GM12878 (cell line): ENCODE measurements at regions not wholly inside any gene's neighbourhood (a gene's known extent, or its start where the extent isn't known, plus 50 kb on each side); places are given as distances from the start of the nearest gene placed in this dataset.

ENCODE experiments used
- ATAC-seq: fragments of 200-7000 bp; cut with Tn5 transposase; 3 replicates; pipeline ENCODE4 v1.9.1; 2020; ENCODE audit warnings: mild to moderate bottlenecking, moderate library complexity
- BruUV-seq: library from RNA; stranded (reverse); fragments of 400-500 nt; replicated peaks from 2 replicates; lab custom pipeline; 2021; lab: Mats Ljungman, UMichigan
- CTCF ChIA-PET: fragments of 300-600 bp; sonication (Branson Sonifier 250); formaldehyde crosslinking; extraction: SDS; loops from one replicate; lab custom pipeline; 2021; ENCODE audit warnings: inconsistent platforms; lab: Yijun Ruan, JAX
- POLR2A ChIA-PET: fragments of 350-600 bp; formaldehyde crosslinking; extraction: SDS; loops from one replicate; lab custom pipeline; 2021; ENCODE audit warnings: inconsistent platforms; lab: Charles Lee
- RAD21 ChIA-PET: fragments of 300-600 bp; sonication (Branson Sonifier 250); formaldehyde crosslinking; loops from one replicate; lab custom pipeline; 2023; ENCODE audit warnings: antibody characterized with exemption; ENCODE audit not compliant: unreplicated experiment; lab: Charles Lee
- SMC1A ChIA-PET: fragments of 300-600 bp; sonication (Branson Sonifier 250); formaldehyde crosslinking; loops from one replicate; lab custom pipeline; 2023; ENCODE audit not compliant: unreplicated experiment, uncharacterized antibody; lab: Charles Lee
- DNase-seq: peaks from one replicate; pipeline ENCODE4 v3.0.0-alpha.2; 2011; ENCODE audit warnings: low read depth, low spot score
- FAIRE-seq: peaks from 3 replicates; lab custom pipeline; 2011; peaks lifted over from hg19 to GRCh38; lab: Jason Lieb, UNC
- H2AFZ ChIP-seq: 2 replicates; pipeline ENCODE4 v1.6.0; 2011; ENCODE audit warnings: low read depth, low read length, control low read depth; ENCODE audit not compliant: control insufficient read depth
- H3K27ac ChIP-seq: 2 replicates; pipeline ENCODE4 v1.5.1; 2011; ENCODE audit warnings: control low read depth; ENCODE audit not compliant: control insufficient read depth, insufficient read depth
- H3K27me3 ChIP-seq, 2 experiments: replicated peaks in 1 of 2; 2 replicates each; pipeline versions ENCODE4 v1.6.0 to v1.6.1; 2011; ENCODE audit warnings: low read length in 1 of 2; ENCODE audit not compliant: control insufficient read depth in 2 of 2, insufficient read depth in 2 of 2
- H3K36me3 ChIP-seq, 2 experiments: 2 replicates each; pipeline ENCODE4 v1.5.1; 2011; ENCODE audit warnings: low read length in 1 of 2; ENCODE audit not compliant: control insufficient read depth in 2 of 2, insufficient read depth in 2 of 2
- H3K4me1 ChIP-seq: 2 replicates; pipeline ENCODE4 v1.6.1; 2011; ENCODE audit warnings: mild to moderate bottlenecking, low read length, moderate library complexity, mixed read lengths; ENCODE audit not compliant: control insufficient read depth, insufficient read depth
- H3K4me2 ChIP-seq: 2 replicates; pipeline ENCODE4 v1.6.0; 2011; ENCODE audit warnings: control low read depth; ENCODE audit not compliant: control insufficient read depth, insufficient read depth
- H3K4me3 ChIP-seq: fragments of 200-600 bp; sonication (generic); 2 replicates; pipeline ENCODE4 v1.5.1; 2016
- H3K79me2 ChIP-seq: 2 replicates; pipeline ENCODE4 v1.6.0; 2011; ENCODE audit warnings: low read length; ENCODE audit not compliant: control insufficient read depth, insufficient read depth
- H3K9ac ChIP-seq: 2 replicates; pipeline ENCODE4 v1.8.0; 2011; ENCODE audit warnings: low read length, control low read depth, mixed read lengths; ENCODE audit not compliant: control insufficient read depth, insufficient read depth
- H3K9me3 ChIP-seq: replicated peaks from 3 replicates; pipeline ENCODE4 v1.5.1; 2011; ENCODE audit warnings: mild to moderate bottlenecking, low read length; ENCODE audit not compliant: control insufficient read depth, insufficient read depth
- H4K20me1 ChIP-seq: 2 replicates; pipeline ENCODE4 v1.6.0; 2011; ENCODE audit not compliant: control insufficient read depth, insufficient read depth
- ATF7 ChIP-seq: fragments of 450-650 bp; IDR thresholded peaks from 2 replicates; pipeline ENCODE4 v1.6.1; 2016; ENCODE audit warnings: low read depth, mild to moderate bottlenecking
- BCL11A ChIP-seq: IDR thresholded peaks from 2 replicates; pipeline ENCODE4 v1.6.1; 2011; ENCODE audit warnings: low read depth, low read length
- CBX5 ChIP-seq: sonication (generic); IDR thresholded peaks from 2 replicates; pipeline ENCODE4 v1.6.1; 2016; ENCODE audit warnings: low read depth, moderate library complexity, mild to moderate bottlenecking, inconsistent platforms
- CEBPB ChIP-seq, 2 experiments: fragments of 150-350 bp in 1 of 2; IDR thresholded peaks; 2 replicates each; pipeline ENCODE4 v1.6.1; 2012 to 2014; ENCODE audit warnings: low read depth in 2 of 2, low read length in 2 of 2, borderline replicate concordance in 1 of 2, inconsistent platforms in 1 of 2
- CREM ChIP-seq: IDR thresholded peaks from 2 replicates; pipeline ENCODE4 v1.6.1; 2014; ENCODE audit warnings: antibody characterized with exemption, low read depth
- ESRRA ChIP-seq: IDR thresholded peaks from 2 replicates; pipeline ENCODE4 v1.6.1; 2012; ENCODE audit warnings: mild to moderate bottlenecking, low read length, improper control_type of control experiment
- GABPA ChIP-seq: IDR thresholded peaks from 2 replicates; pipeline ENCODE4 v1.6.1; 2014; ENCODE audit warnings: antibody characterized with exemption, low read depth, mild to moderate bottlenecking, inconsistent platforms
- IRF4 ChIP-seq: IDR thresholded peaks from 2 replicates; pipeline ENCODE4 v1.6.1; 2011; ENCODE audit warnings: low read depth, low read length
- MEF2A ChIP-seq: IDR thresholded peaks from 2 replicates; pipeline ENCODE4 v1.6.1; 2011; ENCODE audit warnings: low read depth, mild to moderate bottlenecking, low read length, moderate library complexity; ENCODE audit not compliant: insufficient read depth
- MEF2B ChIP-seq: fragments of 450-650 bp; IDR thresholded peaks from 2 replicates; pipeline ENCODE4 v1.6.1; 2018; ENCODE audit warnings: mild to moderate bottlenecking, moderate library complexity; ENCODE audit not compliant: partially characterized antibody, poor library complexity, severe bottlenecking
- NFIC ChIP-seq: IDR thresholded peaks from 2 replicates; pipeline ENCODE4 v1.6.1; 2012; ENCODE audit warnings: low read depth, mild to moderate bottlenecking, inconsistent platforms, low read length, moderate library complexity
- RFX5 ChIP-seq: IDR thresholded peaks from 2 replicates; pipeline ENCODE4 v1.6.1; 2011; ENCODE audit warnings: low read depth, low read length, improper control_type of control experiment
- SIN3A ChIP-seq: IDR thresholded peaks from 2 replicates; pipeline ENCODE4 v1.6.1; 2012; ENCODE audit warnings: low read depth, low read length, improper control_type of control experiment
- SPI1 ChIP-seq: IDR thresholded peaks from 2 replicates; pipeline ENCODE4 v1.6.1; 2011; ENCODE audit warnings: low read depth, mild to moderate bottlenecking, low read length, moderate library complexity, borderline replicate concordance; ENCODE audit not compliant: insufficient read depth
- SUZ12 ChIP-seq: fragments of 200-600 bp; sonication (generic); IDR thresholded peaks from one replicate; pipeline ENCODE4 v1.6.1; 2018; ENCODE audit warnings: antibody characterized with exemption, mild to moderate bottlenecking; ENCODE audit not compliant: unreplicated experiment
- TAF1 ChIP-seq: IDR thresholded peaks from 2 replicates; pipeline ENCODE4 v1.6.1; 2011; ENCODE audit warnings: mild to moderate bottlenecking, low read depth, low read length, borderline replicate concordance
- TBL1XR1 ChIP-seq: IDR thresholded peaks from 2 replicates; pipeline ENCODE4 v1.6.1; 2012; ENCODE audit warnings: low read depth, low read length, improper control_type of control experiment
- TCF7 ChIP-seq: IDR thresholded peaks from 2 replicates; pipeline ENCODE4 v1.6.1; 2014; ENCODE audit warnings: antibody characterized with exemption, borderline replicate concordance
- WRNIP1 ChIP-seq: IDR thresholded peaks from 2 replicates; pipeline ENCODE4 v1.6.1; 2011; ENCODE audit warnings: low read depth, low read length, improper control_type of control experiment, borderline replicate concordance
- ZNF592 ChIP-seq: fragments of 450-650 bp; IDR thresholded peaks from 2 replicates; pipeline ENCODE4 v1.6.1; 2017; ENCODE audit warnings: mild to moderate bottlenecking, moderate library complexity
- in situ Hi-C: fragments of 300-500 bp; cut with MboI; formaldehyde crosslinking; loops from 9 replicates; pipeline ENCODE4 v1.14.3; 2018; ENCODE audit warnings: mixed read lengths
- intact Hi-C: fragments of 100-400 bp; cut with micrococcal nuclease; formaldehyde crosslinking; loops from one replicate; pipeline ENCODE4 v1.14.2; 2022; ENCODE audit not compliant: unreplicated experiment
- TF ChIP-seq, protein P1 (sequence below): fragments of 450-650 bp; IDR thresholded peaks from 2 replicates; pipeline ENCODE4 v1.6.1; 2016; ENCODE audit warnings: mild to moderate bottlenecking

GRCh38 chr12:86741531-86741930, 485.3 kb upstream of the MGAT4C start (continued):
- TF ChIP-seq TAF1, result no peak

DNA sequence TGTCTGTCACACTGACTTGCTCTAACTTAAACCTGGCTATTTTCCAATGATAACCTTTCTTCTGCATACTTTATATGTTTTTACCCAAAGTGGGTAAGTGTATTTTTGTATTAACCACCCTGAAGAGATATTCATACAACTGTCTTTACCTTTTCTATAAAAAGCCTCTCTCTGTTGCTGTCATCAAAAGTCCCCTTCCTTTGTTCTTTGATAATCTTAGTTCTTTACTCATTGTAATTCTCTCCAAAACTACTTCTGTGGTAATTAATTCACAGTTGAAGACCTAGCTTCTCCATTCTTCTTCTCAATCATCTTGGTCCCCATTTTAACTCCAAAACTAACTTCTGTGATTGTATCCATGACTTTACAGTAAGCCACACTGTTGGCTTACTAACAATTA, 479.7 kb upstream of the MGAT4C start:
- FAIRE-seq, result no peak
- no TSS peak for BruUV-seq
- H3K36me3 ChIP-seq, result no peaks in the 10 kb centered on the region
- no peaks in the 10 kb centered on the region for H3K27me3 ChIP-seq
- H4K20me1 ChIP-seq, result no peaks in the 10 kb centered on the region
- H3K27ac ChIP-seq, result no peak overlapping the region
- ChIA-PET POLR2A (no interaction called here), SMC1A (no interaction called here), CTCF (no interaction called here), RAD21 (no interaction called here)
- H3K4me3 ChIP-seq, result no peak overlapping the region
- in situ Hi-C loops (no loop called here), intact Hi-C loops (no loop called here)
- no peak overlapping the region for H3K4me2 ChIP-seq
- no peak overlapping the region for H2AFZ ChIP-seq
- no peaks in the 10 kb centered on the region for H3K9me3 ChIP-seq
- peak; percentile 87 for ATAC-seq
- no peaks in the 10 kb centered on the region for H3K4me1 ChIP-seq
- no peaks in the 10 kb centered on the region for H3K79me2 ChIP-seq
- no peak overlapping the region for H3K9ac ChIP-seq
- no peak for DNase-seq
- TF ChIP-seq RFX5 (no peak), MEF2A (peak; percentile 86), IRF4 (peak; percentile 31; the same call in 1 of the 2 replicates), WRNIP1 (no peak), ZNF592 (no peak), SUZ12 (no peak), SIN3A (no peak), TBL1XR1 (no peak), MEF2B (peak; percentile 56), BCL11A (peak; percentile 30; the same call in 1 of the 2 replicates), CREM (peak; percentile 49; the same call in 1 of the 2 replicates), CEBPB (IDR thresholded peaks at IDR 0.05; ENCODE audit: borderline replicate concordance in 1 of 2, low read depth in 2 of 2, low read length in 2 of 2) (peak in 1 of 2 experiments; percentile 50; a peak in 1 of 4 replicates), SPI1 (no peak), CBX5 (0 out of 2 replicates have a peak, but pooled peaks have one; percentile 16), ATF7 (0 out of 2 replicates have a peak, but pooled peaks have one; percentile 22), NFIC (peak; percentile 92; the same call in 1 of the 2 replicates), GABPA (peak; percentile 29; the same call in 1 of the 2 replicates), TCF7 (peak; percentile 94), ESRRA (no peak)
- TF ChIP-seq, protein P1, sequence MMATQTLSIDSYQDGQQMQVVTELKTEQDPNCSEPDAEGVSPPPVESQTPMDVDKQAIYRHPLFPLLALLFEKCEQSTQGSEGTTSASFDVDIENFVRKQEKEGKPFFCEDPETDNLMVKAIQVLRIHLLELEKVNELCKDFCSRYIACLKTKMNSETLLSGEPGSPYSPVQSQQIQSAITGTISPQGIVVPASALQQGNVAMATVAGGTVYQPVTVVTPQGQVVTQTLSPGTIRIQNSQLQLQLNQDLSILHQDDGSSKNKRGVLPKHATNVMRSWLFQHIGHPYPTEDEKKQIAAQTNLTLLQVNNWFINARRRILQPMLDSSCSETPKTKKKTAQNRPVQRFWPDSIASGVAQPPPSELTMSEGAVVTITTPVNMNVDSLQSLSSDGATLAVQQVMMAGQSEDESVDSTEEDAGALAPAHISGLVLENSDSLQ, result no peak
